GM18505 (cell line): ENCODE measurements at regions not wholly inside any gene's neighbourhood (a gene's known extent, or its start where the extent isn't known, plus 50 kb on each side); places are given as distances from the start of the nearest gene placed in this dataset.
"Not testable (repeated sequence)": the region's sequence is repeated elsewhere in the genome, so short reads cannot be mapped to it uniquely, and the experiment has no call there.

Experiments used
- ATAC-seq: cut with Tn5 transposase; IDR thresholded peaks from one replicate; pipeline ENCODE4 v1.9.1; 2021; ENCODE audit not compliant: unreplicated experiment
- POLR2A ChIP-seq: IDR thresholded peaks from 4 replicates; pipeline ENCODE4 v1.6.1; 2011; ENCODE audit warnings: borderline replicate concordance; ENCODE audit not compliant: insufficient read depth, insufficient read length; ENCODE audit errors: extremely low read depth

DNA sequence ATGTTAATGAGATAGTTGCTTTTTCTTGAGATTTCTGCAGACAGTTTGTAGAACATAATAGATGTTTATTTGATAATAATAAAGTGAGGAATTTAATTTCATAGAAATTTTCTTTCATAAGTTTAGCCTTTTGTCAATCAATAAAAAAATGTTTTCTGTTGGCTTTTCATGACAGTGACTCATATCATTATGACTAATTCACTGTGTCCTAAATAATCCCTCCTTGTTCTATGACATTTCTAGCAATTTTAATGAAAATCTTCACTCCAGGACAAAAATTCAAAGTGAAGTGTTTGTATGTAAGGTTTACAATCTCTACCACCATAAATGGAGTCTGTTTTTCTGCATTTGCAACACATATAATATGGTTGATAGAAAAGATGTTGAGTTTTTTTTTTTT lies 109.9 kb downstream of the UTRN start:
- no peak for ATAC-seq

DNA sequence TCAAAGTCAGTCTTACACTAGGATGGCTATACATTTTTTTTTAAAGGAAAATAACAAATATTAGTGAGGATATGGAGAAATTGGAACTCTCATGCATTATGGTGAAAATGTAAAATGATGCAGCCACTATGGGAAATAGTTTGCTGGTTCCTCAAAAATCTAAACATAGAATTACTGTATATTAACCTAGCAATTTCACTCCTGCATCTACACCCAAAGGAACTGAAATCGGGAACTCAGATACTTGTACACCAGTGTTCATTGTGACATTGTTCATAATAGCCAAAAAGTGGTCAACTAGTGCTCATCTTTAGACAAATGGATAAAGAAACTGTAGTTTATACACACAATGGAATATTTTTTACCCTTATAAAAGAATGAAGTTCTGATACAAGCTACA lies 110.7 kb downstream of the UTRN start:
- no peak for ATAC-seq
- no peak for TF ChIP-seq POLR2A

More for the DNA sequence above, 109.9 kb downstream of the UTRN start:
- TF ChIP-seq POLR2A = no peak

DNA sequence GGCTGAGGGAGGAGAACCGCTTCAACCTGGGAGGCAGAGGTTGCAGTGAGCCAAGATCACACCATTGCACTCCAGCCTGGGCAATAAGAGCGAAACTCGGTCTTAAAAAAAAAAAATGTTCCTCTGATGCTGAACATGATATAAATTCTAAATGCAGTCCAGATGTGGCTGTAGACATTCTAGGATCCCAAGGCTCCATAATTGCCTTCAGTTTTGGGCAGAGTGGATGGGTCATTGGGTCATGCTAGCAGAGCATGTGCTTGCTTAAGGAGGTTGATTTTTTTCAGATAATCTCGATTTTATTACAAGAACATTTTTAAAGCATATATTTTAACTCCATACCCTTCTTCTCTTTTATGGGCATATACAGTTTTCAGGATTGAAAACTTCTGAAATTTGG lies 112.0 kb downstream of the UTRN start:
- no peak for ATAC-seq
- TF ChIP-seq POLR2A = no peak

DNA sequence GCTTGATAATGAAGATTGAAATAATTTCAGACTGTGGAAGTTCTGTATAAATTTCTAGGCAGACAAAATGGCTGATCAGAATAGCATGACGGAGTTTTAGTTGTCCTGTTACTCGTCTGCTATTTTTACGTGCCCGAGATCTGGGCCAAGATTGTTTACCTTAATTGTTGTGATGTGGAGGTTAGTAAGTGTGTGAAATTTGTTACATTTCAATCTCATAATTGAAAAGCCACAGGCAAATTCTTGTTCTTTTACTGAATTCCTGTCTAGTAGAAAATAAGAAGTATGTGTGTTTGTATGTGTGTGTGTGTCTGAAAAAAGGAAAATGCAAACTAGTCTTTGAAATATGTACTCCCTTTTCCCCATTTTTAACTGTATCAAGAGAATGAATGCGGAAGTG lies 115.2 kb downstream of the UTRN start:
- TF ChIP-seq POLR2A = no peak
- ATAC-seq = no peak

DNA sequence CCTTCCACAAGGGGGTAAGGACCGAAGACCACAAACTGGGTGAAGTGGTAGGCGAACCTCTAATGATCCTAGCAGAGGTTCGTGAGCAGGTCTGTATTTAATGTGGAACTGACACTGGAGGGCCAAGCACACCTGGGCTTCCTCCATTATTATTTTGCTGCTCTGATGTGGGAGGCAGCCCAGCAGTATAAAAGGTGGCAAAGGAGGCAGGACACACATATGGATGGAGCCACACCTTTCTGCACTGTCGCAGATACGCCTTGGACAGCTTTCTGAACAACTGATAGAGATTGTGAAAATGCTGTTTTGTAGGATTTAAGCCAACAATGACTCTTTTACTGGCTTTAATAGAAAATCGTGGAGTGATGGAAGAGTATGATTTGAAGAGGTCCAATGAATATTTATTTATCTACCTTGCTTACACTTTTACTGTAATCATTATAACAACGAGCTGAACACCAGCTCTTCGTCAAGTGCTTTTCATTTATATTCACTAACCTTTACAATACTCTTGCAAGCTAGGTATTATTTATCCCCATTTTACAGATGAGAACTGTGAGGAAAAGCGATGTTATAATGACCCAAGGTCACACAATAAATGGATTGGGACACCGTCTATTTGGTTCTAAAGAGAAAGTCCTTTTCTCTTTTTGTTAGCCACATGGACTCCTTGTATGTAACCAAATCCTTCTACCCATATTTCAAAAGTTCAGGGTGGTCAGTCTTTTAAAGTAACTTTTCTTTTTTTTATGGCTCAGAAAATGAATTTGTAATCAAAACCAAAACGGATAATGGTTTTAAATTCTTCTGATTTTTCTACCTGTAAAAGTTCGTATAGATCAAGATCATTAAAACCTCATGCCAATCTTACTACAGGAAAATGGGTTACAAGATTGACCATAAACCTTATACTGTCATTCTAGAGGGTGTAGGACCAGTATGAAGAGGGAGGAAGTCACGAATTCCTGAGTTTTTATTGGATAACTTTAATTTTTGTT lies 116.9 kb downstream of the UTRN start:
- TF ChIP-seq POLR2A = no peak
- no peak for ATAC-seq

DNA sequence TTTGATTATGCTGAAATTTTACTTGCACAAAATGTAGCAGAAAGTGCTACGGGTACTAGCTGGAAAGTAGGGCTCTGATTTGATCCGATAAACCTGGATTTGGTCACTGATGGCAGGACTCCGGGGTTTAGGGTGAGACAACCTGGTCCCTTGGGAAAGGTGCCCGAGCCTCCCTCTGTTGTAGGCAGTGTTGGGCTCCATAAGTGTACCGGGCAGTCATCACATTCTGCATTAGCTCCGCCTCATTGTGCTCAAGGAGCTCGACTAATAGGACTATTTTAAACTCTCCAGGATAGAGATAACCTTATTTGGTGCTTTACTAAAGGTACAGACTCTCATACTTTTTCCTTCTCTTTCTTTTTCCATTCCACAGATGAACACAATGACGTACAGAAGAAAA lies 117.6 kb downstream of the UTRN start:
- no peak for TF ChIP-seq POLR2A
- ATAC-seq = no peak

DNA sequence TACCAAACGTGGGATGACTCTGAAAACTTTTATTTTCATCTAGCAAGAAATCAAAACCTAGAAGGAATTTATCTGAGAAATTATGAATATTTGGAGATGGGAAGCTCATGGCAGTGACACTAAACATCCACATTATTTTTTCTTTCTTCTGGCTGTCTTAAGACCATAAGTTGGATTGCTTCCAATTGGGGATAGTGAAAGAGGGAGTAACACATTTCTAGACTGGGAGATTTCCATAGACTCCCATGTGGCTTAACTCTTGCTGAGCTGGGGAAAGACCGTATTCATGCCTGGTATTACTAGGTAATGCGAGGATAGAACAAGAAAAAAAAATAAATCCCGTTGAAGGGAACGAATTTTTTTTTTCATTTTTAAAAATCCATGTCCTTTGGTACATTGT lies 120.0 kb downstream of the UTRN start:
- no peak for ATAC-seq
- no peak for TF ChIP-seq POLR2A

DNA sequence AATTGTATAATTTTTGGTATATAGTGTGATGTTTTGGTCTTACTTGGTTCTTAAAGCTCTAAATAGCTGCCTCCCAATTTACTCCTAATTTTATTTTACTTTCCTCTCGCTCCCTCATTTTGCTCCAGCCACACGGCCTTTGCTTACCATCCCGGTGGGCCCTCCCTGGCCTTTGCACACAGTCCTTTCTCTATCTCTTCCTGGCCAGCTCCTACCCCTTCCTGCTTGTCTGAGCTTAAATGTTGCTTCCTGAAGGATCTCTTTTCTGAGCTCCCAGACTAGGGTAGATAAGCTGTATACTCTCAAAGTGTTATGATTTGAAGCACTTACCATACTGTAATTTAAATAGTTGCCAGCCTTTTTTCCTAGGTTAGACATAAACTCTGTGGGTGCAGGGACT lies 121.7 kb downstream of the UTRN start:
- no peak for TF ChIP-seq POLR2A
- no peak for ATAC-seq

DNA sequence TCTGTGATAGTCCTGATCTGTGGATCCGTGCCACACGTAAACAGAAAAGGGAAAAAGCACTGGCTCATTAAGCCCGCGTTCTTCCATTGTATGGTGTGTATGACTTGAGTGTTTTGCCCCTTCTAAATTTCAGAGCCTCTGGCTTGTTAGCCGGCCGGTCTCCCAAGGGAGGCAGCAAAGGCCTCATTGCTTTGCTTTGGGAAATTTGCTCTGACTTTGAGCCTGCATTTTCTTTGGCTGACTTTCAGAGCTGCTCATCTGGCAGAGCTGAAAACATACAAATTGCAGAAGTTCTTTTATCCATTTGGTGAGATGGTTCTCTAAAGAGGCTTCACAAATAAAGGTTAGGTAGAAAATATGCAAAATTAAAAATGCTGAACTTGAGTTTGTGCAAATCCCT lies 123.0 kb downstream of the UTRN start:
- TF ChIP-seq POLR2A = no peak
- no peak for ATAC-seq

DNA sequence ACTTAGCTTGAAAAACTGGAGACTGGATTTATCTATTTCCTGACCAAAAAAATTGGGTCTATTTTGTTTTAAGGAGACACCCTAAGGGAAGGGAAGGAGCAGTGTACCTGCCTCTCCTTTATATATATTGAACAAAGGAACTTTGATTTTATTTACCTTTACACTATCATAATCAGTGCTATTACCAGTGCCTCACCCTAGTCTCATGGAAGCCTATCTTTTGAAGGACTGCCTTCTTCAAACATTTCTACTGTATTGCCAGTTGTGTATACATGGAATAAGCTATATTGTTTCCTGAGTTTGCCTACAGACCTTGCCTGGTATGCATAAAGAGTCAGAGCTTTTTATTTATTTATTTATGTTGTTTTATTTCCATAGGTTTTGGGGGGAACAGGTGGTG lies 124.9 kb downstream of the UTRN start:
- no peak for ATAC-seq
- no peak for TF ChIP-seq POLR2A

DNA sequence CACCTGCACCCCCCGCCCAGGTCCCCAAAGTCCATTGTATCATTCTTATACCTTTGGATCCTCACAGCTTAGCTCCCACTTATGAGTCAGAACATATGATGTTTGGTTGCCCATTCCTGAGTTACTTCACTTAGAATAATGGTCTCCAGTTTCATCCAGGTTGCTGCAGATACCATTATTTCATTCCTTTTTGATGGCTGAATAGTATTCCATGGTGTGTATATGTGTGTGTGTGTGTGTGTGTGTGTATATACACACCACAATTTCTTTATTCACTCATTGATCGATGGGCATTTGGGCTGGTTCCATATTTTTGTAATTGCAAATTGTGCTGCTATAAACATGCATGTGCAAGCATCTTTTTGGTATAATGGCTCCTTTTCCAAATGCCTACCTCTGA lies 125.4 kb downstream of the UTRN start:
- not testable (repeated sequence) for ATAC-seq

DNA sequence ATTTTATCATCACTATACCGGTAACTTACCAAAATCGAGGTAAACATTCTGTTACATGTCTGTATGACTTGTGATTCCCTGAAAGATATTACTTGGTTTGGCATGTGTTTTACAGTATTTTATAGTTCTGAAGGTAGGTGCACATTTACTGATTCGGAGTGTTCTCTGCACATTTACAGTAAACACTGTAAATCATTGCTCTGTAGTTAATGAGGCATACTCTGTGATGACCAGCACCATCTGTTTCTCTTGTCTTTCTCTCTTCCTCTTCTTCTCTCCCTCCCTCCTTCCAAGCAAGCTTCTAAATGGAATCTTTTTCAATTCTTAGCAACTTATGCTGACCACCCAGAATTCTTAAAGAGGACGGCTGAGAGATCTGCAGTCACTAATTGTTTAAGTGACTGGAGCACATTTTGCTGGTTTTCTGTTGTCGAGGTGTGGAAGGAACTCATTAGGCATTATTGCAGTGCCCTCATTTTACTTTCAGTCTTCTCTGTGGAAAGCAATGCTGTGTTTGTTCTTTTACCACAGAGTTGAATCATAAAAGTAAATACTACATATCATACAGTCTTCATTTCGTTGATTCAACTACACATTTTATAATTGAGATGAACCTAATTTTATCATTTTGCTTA lies 126.5 kb downstream of the UTRN start:
- no peak for ATAC-seq
- TF ChIP-seq POLR2A = no peak

DNA sequence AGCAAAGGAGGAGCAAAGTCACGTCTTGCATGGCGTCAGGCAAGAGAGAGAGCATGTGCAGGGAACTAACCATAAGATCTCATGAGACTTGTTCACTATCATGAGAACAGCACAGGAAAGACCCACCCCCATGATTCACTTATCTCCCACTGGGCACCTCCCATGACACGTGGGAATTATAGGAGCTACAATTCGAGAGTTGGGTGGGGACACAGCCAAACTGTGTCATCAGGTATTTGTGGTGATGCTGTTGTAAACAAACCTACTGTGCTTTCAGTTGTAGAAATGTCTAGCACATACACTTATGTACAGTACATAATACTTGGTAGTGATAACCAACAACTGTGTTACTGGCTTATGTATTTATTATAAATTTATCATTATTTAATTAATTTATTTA lies 128.3 kb downstream of the UTRN start:
- TF ChIP-seq POLR2A = no peak
- ATAC-seq = no peak

DNA sequence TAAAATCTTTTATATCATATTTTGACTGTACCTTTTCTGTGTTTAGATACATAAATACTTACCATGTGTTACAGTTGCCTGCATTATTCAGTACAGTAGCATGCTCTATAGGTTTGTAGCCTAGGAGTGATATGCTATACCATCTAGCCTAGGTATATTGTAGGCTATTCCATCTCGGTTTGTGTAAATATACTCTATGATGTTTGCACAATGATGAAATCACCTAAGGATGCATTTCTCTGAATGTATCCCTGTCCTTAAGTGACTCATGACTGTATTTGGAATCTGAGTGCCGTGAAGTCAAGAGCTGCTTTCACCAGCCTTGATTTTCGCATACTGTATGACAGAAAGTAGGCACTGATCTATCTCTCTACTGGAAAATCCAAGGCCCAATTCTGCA lies 129.9 kb downstream of the UTRN start:
- no peak for TF ChIP-seq POLR2A
- no peak for ATAC-seq
